Liver (tissue), 3 donors: ENCODE measurements at regions not wholly inside any gene's neighbourhood (a gene's known extent, or its start where the extent isn't known, plus 50 kb on each side); places are given as distances from the start of the nearest gene placed in this dataset.
A peak's percentile ranks its signal among the peaks of the same experiment; 100 is the strongest.

ENCODE experiments used
- ATF3 ChIP-seq: IDR thresholded peaks from 2 replicates; pipeline ENCODE4 v1.6.1; 2016; ENCODE audit warnings: antibody characterized with exemption
- CTCF ChIP-seq: fragments of 150-350 bp; IDR thresholded peaks from 2 replicates; pipeline ENCODE4 v1.5.1; 2017; ENCODE audit warnings: improper control_type of control experiment, low read depth, low read length; ENCODE audit not compliant: missing input control
- FOXA2 ChIP-seq: IDR thresholded peaks from 2 replicates; pipeline ENCODE4 v1.6.1; 2016; ENCODE audit warnings: antibody characterized with exemption
- HNF4A ChIP-seq, 2 donors: conservative IDR thresholded peaks; 2 replicates each; pipeline ENCODE4 v1.6.1; 2016; ENCODE audit warnings: antibody characterized with exemption in 2 of 2, mild to moderate bottlenecking in 2 of 2
- MAX ChIP-seq: IDR thresholded peaks from 2 replicates; pipeline ENCODE4 v1.6.1; 2016; ENCODE audit warnings: antibody characterized with exemption
- RAD21 ChIP-seq, 2 donors: IDR thresholded peaks; 2 replicates each; pipeline ENCODE4 v1.6.1; 2016; ENCODE audit warnings: antibody characterized with exemption in 2 of 2, mild to moderate bottlenecking in 2 of 2
- SP1 ChIP-seq: IDR thresholded peaks from 2 replicates; pipeline ENCODE4 v1.6.1; 2018; ENCODE audit warnings: antibody characterized with exemption, mild to moderate bottlenecking
- TAF1 ChIP-seq: conservative IDR thresholded peaks from 2 replicates; pipeline ENCODE4 v1.6.1; 2016; ENCODE audit warnings: antibody characterized with exemption, mild to moderate bottlenecking
- YY1 ChIP-seq: IDR thresholded peaks from 2 replicates; pipeline ENCODE4 v1.6.1; 2016; ENCODE audit warnings: antibody characterized with exemption, mild to moderate bottlenecking
- ZBTB33 ChIP-seq: IDR thresholded peaks from 2 replicates; pipeline ENCODE4 v1.6.1; 2016; ENCODE audit warnings: antibody characterized with exemption
- donor health status: healthy.
- donor health status: healthy.

GRCh38 chr18:5787936-5788335 is 107.4 kb downstream of the TMEM200C start:
- TF ChIP-seq HNF4A (conservative IDR thresholded peaks at IDR 0.05) (no peak), CTCF (no peak), MAX (no peak), TAF1 (no peak), YY1 (no peak), ATF3 (no peak), SP1 (no peak), ZBTB33 (no peak), RAD21 (IDR thresholded peaks at IDR 0.05) (peak in 1 of 2 donors; percentile 35), FOXA2 (no peak)
